HG02884 (cell line): ENCODE measurements at regions not wholly inside any gene's neighbourhood (a gene's known extent, or its start where the extent isn't known, plus 50 kb on each side); places are given as distances from the start of the nearest gene placed in this dataset.

ENCODE experiments used
- ATAC-seq: cut with Tn5 transposase; IDR thresholded peaks from one replicate; pipeline ENCODE4 v1.9.1; 2021; ENCODE audit warnings: mild to moderate bottlenecking, moderate library complexity; ENCODE audit not compliant: unreplicated experiment

GRCh38 chr22:47299211-47299862 is 536.9 kb downstream of the TBC1D22A start:
- ATAC-seq = no peak

DNA sequence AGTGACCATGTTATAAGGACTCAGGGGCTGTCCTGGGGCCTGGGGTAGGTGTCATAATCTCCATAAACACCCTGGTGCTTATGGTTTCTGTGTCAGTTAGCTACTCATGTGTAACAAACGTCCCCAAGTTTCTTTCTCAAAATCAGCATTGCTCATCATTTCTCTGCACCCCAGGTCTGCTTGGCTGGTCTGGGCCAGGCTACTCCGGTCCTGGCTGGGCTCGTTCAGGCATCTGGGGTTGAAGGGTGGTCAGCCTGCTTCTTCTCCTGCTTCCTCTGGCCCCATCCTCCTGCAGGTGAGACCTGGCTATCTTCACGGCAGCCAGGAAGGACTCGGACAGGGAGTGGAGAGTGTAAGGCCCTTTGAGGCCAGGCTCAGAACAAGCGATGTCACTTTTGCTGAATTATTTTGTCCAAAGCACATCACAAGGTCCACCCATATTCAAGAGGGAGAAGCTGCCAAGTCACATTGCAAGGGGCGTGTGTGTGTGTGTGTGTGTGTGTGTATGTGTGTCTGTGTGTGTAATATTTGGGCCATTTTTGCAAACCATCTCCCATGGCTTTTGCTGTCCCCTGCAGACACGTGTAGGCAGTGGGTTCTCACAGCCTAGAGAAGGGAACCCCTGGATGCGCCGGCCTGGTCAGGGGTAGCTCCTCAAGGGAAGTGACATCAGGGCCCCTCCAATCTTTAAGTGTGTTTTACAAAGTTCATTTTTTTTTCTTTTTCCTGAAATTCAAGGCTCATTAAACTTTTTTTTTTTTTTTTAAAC is 535.8 kb downstream of the TBC1D22A start:
- no peak for ATAC-seq

- no peak for ATAC-seq
These were observed 535.0 kb downstream of the TBC1D22A start for GRCh38 chr22:47297261-47298016.

- no peak for ATAC-seq
These were observed 534.2 kb downstream of the TBC1D22A start for GRCh38 chr22:47296405-47297260.

- ATAC-seq = no peak
These were observed 533.5 kb downstream of the TBC1D22A start for GRCh38 chr22:47295982-47296381.

DNA sequence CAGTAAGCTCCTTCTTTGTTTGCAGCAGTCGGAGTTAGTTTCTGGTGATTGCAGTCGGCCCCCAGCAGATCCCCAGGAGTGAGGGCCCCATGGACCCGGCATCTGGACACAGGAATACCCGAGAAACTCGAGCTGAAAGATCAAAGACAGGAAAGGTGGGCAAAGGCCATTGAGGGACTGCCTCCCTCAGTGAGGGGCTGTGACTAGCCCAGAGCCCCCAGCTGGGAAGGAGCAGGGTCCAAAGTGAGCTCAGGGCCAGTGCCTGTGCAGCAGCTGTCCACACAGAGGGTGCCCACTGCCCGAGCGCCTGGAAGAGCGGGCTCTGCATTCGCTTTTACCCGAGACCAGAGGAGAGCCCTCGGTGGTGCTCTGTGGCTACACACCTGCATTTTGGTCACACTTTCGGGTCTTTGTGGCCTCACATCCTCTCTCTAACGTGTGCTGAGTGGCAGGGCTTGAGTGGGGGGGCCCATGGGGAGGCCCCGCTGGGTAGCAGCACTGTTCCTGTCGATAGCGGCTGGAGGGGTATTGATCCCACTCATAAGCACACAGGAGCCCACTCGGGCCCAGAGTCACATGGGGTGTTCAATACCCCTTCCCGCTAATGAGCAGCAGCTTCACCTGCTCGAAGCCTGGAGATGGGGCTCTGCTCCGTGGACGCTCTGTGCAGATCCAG is 532.9 kb downstream of the TBC1D22A start:
- no peak for ATAC-seq

- no peak for ATAC-seq
These were observed 532.1 kb downstream of the TBC1D22A start for GRCh38 chr22:47294576-47294975.

GRCh38 chr22:47294222-47294532 is 531.7 kb downstream of the TBC1D22A start:
- ATAC-seq = no peak

DNA sequence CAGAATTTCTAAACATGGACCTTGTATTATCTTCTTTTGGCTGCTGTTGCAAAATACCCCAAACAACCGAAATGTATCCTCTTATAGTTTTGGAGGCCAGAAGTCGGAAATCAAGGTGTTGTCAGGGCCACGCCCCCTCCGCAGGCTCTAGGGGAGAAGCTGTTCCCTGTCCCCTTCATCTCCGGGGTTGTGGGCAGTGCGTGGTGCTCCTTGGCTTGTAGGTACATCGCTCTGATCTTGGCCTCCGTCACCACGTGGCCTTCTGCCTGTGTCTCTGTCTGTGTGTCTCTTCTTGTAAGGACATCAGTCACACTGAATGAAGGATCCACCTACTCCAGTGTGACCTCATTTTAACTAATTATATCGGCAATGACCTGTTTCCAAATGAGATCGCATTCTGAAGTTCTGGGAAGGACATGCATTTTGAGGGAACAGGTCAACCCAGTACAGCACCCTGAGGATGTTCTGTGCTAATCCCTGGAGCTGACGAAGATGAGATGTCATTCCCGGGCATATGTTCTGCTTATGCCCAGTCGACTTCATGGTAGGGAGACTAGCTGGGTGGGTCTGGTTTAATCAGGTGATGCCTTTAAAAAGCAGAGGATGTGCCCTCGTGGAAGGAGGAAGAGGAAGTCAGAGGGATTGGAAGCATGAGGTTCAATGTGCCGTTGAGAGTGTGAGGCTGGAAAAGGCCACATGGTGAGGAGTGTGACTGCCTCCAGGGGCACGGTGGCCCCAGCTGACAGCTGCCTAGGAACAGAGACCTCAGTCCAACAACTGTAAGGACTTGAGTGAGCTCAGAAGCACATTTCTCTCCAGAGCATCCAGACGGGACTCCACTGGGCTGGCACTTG is 531.1 kb downstream of the TBC1D22A start:
- ATAC-seq = no peak

DNA sequence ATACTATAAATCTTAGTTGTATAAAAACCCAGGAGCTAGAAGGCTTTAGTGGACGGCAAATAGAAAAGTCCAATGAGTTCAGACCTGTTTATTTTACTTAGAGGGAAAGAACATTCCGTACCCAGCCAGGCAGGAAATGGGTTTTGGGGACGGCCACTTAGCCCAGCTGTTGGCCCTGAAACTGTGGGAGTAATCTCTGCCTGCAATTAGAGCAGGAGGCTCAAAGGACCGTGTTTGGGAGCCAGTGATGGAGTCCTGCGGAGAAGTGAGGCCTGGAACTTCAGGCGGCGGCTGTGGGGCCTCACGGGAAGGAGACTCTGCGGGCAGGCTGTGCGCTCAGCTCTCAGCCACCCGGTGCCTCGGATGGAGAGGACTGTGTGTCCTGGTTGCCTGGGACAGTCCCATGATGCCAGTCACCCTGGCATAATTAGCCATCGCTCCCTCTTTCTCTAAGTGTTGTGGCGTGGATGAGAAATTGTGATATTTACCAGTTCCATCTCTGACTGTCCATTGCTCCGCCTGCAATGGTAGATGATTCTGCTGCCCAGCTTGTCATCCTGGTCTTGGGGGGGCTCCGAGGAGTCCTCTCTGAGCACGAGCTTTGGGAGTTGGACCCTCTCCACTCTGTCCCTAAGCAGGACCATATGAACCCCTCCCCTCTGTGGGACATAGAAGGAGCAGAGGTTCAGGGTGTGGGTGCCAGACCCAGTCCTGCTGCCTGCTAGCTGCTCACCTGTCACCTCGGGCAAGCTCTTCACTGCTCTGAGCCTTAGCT is 530.3 kb downstream of the TBC1D22A start:
- ATAC-seq = no peak

- ATAC-seq = no peak
These were observed 529.4 kb downstream of the TBC1D22A start for GRCh38 chr22:47291565-47292495.

GRCh38 chr22:47290706-47291430 is 528.4 kb downstream of the TBC1D22A start:
- no peak for ATAC-seq

DNA sequence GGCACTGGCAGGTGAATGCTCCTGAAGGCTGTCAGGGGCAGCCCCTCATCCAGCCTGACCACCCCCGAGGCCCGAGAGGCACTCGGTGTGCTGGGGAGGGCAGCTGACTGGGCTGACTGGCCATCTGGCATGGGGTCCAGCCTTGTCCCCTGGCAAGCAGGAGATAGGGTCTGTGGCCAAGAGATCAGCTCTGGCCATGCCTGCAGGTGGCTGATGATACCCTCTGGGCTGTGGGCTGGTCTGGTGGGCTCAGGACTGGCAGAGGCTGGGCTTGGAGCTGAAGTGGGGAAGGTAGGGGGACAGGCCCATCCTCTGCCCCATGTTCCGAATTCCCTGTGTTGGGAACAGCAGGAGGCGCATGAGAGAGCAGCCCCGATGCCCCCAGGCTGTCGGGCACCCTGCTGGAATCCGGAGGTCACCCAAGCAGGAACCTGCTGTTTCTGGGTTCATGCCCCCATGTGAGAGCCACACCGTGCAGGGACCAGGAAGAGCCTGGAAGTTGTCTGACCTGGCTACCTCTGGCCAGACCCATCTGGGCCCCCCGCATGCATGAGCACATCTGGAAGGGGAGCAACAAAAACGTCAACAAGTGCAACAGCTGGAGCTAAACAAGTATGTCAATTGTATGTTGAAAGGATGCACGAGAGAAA is 527.0 kb downstream of the TBC1D22A start:
- no peak for ATAC-seq

DNA sequence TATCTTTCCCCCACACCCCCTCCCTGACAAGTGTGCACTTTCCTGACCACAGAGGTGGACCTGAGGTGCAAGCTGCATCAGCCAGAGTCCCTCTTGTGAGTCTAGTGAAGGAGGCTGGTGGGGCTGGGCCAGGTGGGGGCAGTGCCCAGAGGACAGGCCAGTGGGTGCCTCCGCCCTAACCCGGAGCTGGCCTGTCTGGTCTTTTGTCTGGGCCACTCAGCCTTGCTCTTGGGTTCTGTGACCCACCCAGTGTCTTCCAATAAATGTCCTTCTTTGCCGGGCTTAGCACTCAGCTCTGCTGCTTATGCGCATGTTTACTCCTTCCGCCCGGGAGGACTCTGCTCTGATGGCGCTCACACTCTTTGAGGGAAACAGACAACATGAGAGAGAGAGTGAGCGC is 526.2 kb downstream of the TBC1D22A start:
- ATAC-seq = no peak

- no peak for ATAC-seq
These were observed 525.1 kb downstream of the TBC1D22A start for GRCh38 chr22:47287516-47287915.

DNA sequence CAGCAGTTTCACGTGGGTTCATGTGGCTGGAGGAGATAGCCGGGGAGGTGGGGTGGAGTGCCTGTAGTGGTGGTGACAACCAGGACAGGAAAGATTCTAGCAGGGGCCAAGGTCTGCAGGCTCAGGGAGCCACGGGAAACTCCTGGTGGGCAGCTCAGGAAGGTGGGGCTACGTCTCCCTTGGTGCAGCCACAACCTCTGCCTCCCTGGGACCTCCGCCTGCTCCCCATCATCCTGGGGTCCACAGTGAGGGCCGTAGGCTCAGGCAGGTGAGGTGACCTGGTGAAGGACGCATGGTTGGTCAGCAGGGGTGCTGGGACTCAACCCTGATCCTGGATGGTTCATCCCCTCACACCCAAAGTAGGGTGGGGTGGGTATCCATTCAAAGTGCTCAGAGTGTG is 524.1 kb downstream of the TBC1D22A start:
- ATAC-seq = no peak

DNA sequence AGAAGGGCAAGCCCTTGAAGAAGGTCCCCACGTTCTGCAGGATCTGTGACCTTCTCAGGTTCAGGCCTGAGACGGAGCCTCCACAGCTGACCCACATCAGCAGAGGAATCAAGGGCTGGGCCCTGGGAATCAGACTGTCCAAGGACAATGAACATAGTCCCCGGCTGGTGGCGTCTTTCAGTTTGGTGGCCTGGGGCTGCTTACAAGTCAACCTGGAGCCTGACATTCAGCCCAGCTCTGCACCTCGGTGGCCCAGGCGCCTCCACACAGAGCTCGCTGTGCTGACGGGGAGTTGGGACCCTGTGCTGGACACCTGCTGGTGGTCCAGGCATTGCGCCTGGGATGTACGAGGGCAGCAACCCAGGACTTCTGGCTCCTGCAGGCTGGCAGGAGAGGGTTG is 523.5 kb downstream of the TBC1D22A start:
- no peak for ATAC-seq
